Type B pancreatic cell (in vitro differentiated cells): ENCODE measurements at regions not wholly inside any gene's neighbourhood (a gene's known extent, or its start where the extent isn't known, plus 50 kb on each side); places are given as distances from the start of the nearest gene placed in this dataset.
"Not testable (repeated sequence)": the region's sequence is repeated elsewhere in the genome, so short reads cannot be mapped to it uniquely, and the experiment has no call there.

Experiments used
- DNase-seq: peaks from one replicate; pipeline ENCODE4 v3.0.0; 2021; ENCODE audit warnings: mixed read lengths; ENCODE audit not compliant: unreplicated experiment; ENCODE audit errors: extremely low spot score
- H3K27ac Mint-ChIP-seq: 2 replicates; pipeline ENCODE4 v1.8.0; 2021; ENCODE audit warnings: mild to moderate bottlenecking, mixed read lengths
- H3K27me3 Mint-ChIP-seq: 2 replicates; pipeline ENCODE4 v1.8.0; 2021; ENCODE audit warnings: mixed read lengths
- H3K36me3 Mint-ChIP-seq: 2 replicates; pipeline ENCODE4 v1.8.0; 2021; ENCODE audit warnings: mixed read lengths
- H3K4me1 Mint-ChIP-seq: one replicate; pipeline ENCODE4 v1.8.0; 2021; ENCODE audit warnings: mixed read lengths; ENCODE audit not compliant: unreplicated experiment
- H3K4me3 Mint-ChIP-seq: 2 replicates; pipeline ENCODE4 v1.8.0; 2021; ENCODE audit warnings: mild to moderate bottlenecking, mixed read lengths
- H3K9me3 Mint-ChIP-seq: 2 replicates; pipeline ENCODE4 v1.8.0; 2021; ENCODE audit warnings: mixed read lengths
- TF ChIP-seq, protein P1 (sequence below): fragments of 200-600 bp; sonication (generic); conservative IDR thresholded peaks from 2 replicates; pipeline ENCODE4 v1.5.0; 2021; ENCODE audit warnings: antibody characterized with exemption, mild to moderate bottlenecking

DNA sequence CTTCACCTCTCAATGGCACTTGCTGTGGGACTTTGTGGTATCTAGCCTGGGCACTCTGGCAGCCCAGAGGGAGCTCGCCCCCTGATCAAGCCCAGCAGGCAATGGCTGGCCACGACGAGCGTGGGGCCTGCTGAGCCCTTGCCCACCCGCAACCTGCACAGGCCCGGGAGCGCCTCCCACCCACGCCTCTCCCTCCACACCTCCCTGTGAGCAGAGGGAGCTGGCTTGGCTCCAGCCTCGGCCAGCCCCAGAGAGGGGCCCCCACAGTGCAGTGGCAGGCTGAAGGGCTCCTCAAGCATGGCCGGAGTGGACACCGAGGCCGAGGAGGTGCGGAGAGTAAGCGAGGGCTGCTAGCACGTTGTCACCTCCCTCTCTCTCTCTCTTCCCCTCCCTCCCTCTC lies 595.8 kb downstream of the TRIML1 start:
- no peak overlapping the region for H3K27ac Mint-ChIP-seq
- H3K4me3 Mint-ChIP-seq, result no peak overlapping the region
- H3K27me3 Mint-ChIP-seq, result no peaks in the 10 kb centered on the region
- TF ChIP-seq, protein P1, sequence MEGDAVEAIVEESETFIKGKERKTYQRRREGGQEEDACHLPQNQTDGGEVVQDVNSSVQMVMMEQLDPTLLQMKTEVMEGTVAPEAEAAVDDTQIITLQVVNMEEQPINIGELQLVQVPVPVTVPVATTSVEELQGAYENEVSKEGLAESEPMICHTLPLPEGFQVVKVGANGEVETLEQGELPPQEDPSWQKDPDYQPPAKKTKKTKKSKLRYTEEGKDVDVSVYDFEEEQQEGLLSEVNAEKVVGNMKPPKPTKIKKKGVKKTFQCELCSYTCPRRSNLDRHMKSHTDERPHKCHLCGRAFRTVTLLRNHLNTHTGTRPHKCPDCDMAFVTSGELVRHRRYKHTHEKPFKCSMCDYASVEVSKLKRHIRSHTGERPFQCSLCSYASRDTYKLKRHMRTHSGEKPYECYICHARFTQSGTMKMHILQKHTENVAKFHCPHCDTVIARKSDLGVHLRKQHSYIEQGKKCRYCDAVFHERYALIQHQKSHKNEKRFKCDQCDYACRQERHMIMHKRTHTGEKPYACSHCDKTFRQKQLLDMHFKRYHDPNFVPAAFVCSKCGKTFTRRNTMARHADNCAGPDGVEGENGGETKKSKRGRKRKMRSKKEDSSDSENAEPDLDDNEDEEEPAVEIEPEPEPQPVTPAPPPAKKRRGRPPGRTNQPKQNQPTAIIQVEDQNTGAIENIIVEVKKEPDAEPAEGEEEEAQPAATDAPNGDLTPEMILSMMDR, result no peak
- DNase-seq, result no peak
- H3K4me1 Mint-ChIP-seq, result no peaks in the 10 kb centered on the region
- no peaks in the 10 kb centered on the region for H3K36me3 Mint-ChIP-seq
- peaks cover 6% of the 10 kb centered on the region for H3K9me3 Mint-ChIP-seq

- no peaks in the 10 kb centered on the region for H3K4me1 Mint-ChIP-seq
- no peak for DNase-seq
- no peaks in the 10 kb centered on the region for H3K36me3 Mint-ChIP-seq
- H3K27me3 Mint-ChIP-seq, result peaks cover 3% of the 10 kb centered on the region
- TF ChIP-seq, protein P1, result no peak
- peaks cover 6% of the 10 kb centered on the region for H3K9me3 Mint-ChIP-seq
- H3K4me3 Mint-ChIP-seq, result no peak overlapping the region
- H3K27ac Mint-ChIP-seq, result no peak overlapping the region
These were observed 598.2 kb downstream of the TRIML1 start for GRCh38 chr4:188737251-188738002.

GRCh38 chr4:188738290-188738689 lies 599.0 kb downstream of the TRIML1 start:
- not testable (repeated sequence) for H3K27ac Mint-ChIP-seq, H3K4me1 Mint-ChIP-seq, H3K4me3 Mint-ChIP-seq, DNase-seq, H3K36me3 Mint-ChIP-seq, H3K27me3 Mint-ChIP-seq, H3K9me3 Mint-ChIP-seq

GRCh38 chr4:188740172-188740571 lies 600.9 kb downstream of the TRIML1 start:
- H3K4me1 Mint-ChIP-seq, H3K4me3 Mint-ChIP-seq, DNase-seq, H3K9me3 Mint-ChIP-seq, H3K36me3 Mint-ChIP-seq, H3K27ac Mint-ChIP-seq, H3K27me3 Mint-ChIP-seq: not testable (repeated sequence)

GRCh38 chr4:188740791-188741190 lies 601.5 kb downstream of the TRIML1 start:
- H3K9me3 Mint-ChIP-seq, H3K4me3 Mint-ChIP-seq, H3K4me1 Mint-ChIP-seq, H3K27me3 Mint-ChIP-seq, H3K27ac Mint-ChIP-seq, H3K36me3 Mint-ChIP-seq, DNase-seq: not testable (repeated sequence)

- Mint-ChIP-seq H3K9me3 (peaks cover 5% of the 10 kb centered on the region), H3K4me3 (no peak overlapping the region), H3K4me1 (no peaks in the 10 kb centered on the region), H3K27me3 (no peaks in the 10 kb centered on the region), H3K36me3 (no peaks in the 10 kb centered on the region), H3K27ac (no peak overlapping the region)
- DNase-seq, result no peak
- TF ChIP-seq, protein P1, result no peak
These were observed 615.2 kb downstream of the TRIML1 start for GRCh38 chr4:188754372-188755002.

- H3K27ac Mint-ChIP-seq, result no peak overlapping the region
- H3K36me3 Mint-ChIP-seq, result no peaks in the 10 kb centered on the region
- TF ChIP-seq, protein P1, result no peak
- no peak overlapping the region for H3K4me3 Mint-ChIP-seq
- no peaks in the 10 kb centered on the region for H3K4me1 Mint-ChIP-seq
- H3K27me3 Mint-ChIP-seq, result no peaks in the 10 kb centered on the region
- H3K9me3 Mint-ChIP-seq, result no peaks in the 10 kb centered on the region
- DNase-seq, result no peak
These were observed 628.3 kb downstream of the TRIML1 start for GRCh38 chr4:188767496-188767895.
